Hepatocyte (in vitro differentiated cells): ENCODE measurements at regions not wholly inside any gene's neighbourhood (a gene's known extent, or its start where the extent isn't known, plus 50 kb on each side); places are given as distances from the start of the nearest gene placed in this dataset.

Experiments used
- DNase-seq: peaks from one replicate; pipeline ENCODE4 v3.0.0-alpha.2; 2016; ENCODE audit warnings: low spot score
- H2AFZ ChIP-seq: fragments of 200-600 bp; sonication (generic); 2 replicates; pipeline ENCODE4 v1.6.0; 2016; ENCODE audit warnings: antibody characterized with exemption, mild to moderate bottlenecking
- H3K27ac ChIP-seq: fragments of 200-600 bp; sonication (generic); 2 replicates; pipeline ENCODE4 v1.5.1; 2016; ENCODE audit warnings: mild to moderate bottlenecking
- H3K27me3 ChIP-seq: fragments of 200-600 bp; sonication (generic); 2 replicates; pipeline ENCODE4 v1.6.1; 2016
- H3K36me3 ChIP-seq: fragments of 200-600 bp; sonication (generic); replicated peaks from 2 replicates; pipeline ENCODE4 v1.5.1; 2016; ENCODE audit warnings: low read depth; ENCODE audit not compliant: insufficient read depth
- H3K4me1 ChIP-seq: fragments of 200-600 bp; sonication (generic); 2 replicates; pipeline ENCODE4 v1.5.1; 2016; ENCODE audit warnings: mild to moderate bottlenecking, moderate library complexity; ENCODE audit not compliant: insufficient read depth
- H3K4me2 ChIP-seq: fragments of 200-600 bp; sonication (generic); 2 replicates; pipeline ENCODE4 v1.6.0; 2016
- H3K4me3 ChIP-seq: fragments of 200-600 bp; sonication (generic); 2 replicates; pipeline ENCODE4 v1.5.1; 2016; ENCODE audit warnings: mild to moderate bottlenecking
- H3K79me2 ChIP-seq: fragments of 200-600 bp; sonication (generic); 2 replicates; pipeline ENCODE4 v1.6.0; 2017; ENCODE audit warnings: mild to moderate bottlenecking
- H3K9me2 ChIP-seq: fragments of 200-600 bp; sonication (generic); replicated peaks from 2 replicates; pipeline ENCODE4 v1.6.0; 2017; ENCODE audit warnings: mild to moderate bottlenecking; ENCODE audit not compliant: insufficient read depth
- H3K9me3 ChIP-seq: fragments of 200-600 bp; sonication (generic); 2 replicates; pipeline ENCODE4 v1.5.1; 2016; ENCODE audit warnings: low read depth, mild to moderate bottlenecking
- H4K20me1 ChIP-seq: fragments of 200-600 bp; sonication (generic); 2 replicates; pipeline ENCODE4 v1.6.0; 2016; ENCODE audit warnings: mild to moderate bottlenecking; ENCODE audit not compliant: insufficient read depth, poor library complexity, severe bottlenecking
- EZH2 ChIP-seq: fragments of 200-600 bp; sonication (generic); IDR thresholded peaks from 2 replicates; pipeline ENCODE4 v1.6.1; 2016; ENCODE audit warnings: antibody characterized with exemption, mild to moderate bottlenecking, borderline replicate concordance
- EZH2phosphoT487 ChIP-seq: fragments of 200-600 bp; sonication (generic); IDR thresholded peaks from one replicate; pipeline ENCODE4 v1.6.1; 2018; ENCODE audit warnings: antibody characterized with exemption, mild to moderate bottlenecking, low read depth, moderate library complexity; ENCODE audit not compliant: unreplicated experiment, severe bottlenecking
- WGBS: methylation state at CpG from one replicate; pipeline ENCODE4 v1.1.6; 2016; ENCODE audit warnings: low lambda C conversion rate; ENCODE audit errors: missing lambda C conversion rate; 5-methylcytosine and 5-hydroxymethylcytosine counted together
- TF ChIP-seq, protein P1 (sequence below): fragments of 200-600 bp; sonication (generic); IDR thresholded peaks from 2 replicates; pipeline ENCODE4 v1.5.1; 2016; ENCODE audit warnings: antibody characterized with exemption, mild to moderate bottlenecking; ENCODE audit not compliant: poor library complexity

GRCh38 chrX:3550871-3551270 lies 162.6 kb downstream of the PRKX start:
- H3K27me3 ChIP-seq, result no peaks in the 10 kb centered on the region
- H4K20me1 ChIP-seq, result no peaks in the 10 kb centered on the region
- no peaks in the 10 kb centered on the region for H3K9me3 ChIP-seq
- no peaks in the 10 kb centered on the region for H3K36me3 ChIP-seq
- H3K79me2 ChIP-seq, result no peaks in the 10 kb centered on the region
- no peaks in the 10 kb centered on the region for H3K4me1 ChIP-seq
- H3K9me2 ChIP-seq, result no peaks in the 10 kb centered on the region
- DNase-seq, result no peak
- no peak overlapping the region for H3K4me3 ChIP-seq
- H3K27ac ChIP-seq, result no peak overlapping the region
- TF ChIP-seq EZH2 (no peak), EZH2phosphoT487 (no peak)
- TF ChIP-seq, protein P1, sequence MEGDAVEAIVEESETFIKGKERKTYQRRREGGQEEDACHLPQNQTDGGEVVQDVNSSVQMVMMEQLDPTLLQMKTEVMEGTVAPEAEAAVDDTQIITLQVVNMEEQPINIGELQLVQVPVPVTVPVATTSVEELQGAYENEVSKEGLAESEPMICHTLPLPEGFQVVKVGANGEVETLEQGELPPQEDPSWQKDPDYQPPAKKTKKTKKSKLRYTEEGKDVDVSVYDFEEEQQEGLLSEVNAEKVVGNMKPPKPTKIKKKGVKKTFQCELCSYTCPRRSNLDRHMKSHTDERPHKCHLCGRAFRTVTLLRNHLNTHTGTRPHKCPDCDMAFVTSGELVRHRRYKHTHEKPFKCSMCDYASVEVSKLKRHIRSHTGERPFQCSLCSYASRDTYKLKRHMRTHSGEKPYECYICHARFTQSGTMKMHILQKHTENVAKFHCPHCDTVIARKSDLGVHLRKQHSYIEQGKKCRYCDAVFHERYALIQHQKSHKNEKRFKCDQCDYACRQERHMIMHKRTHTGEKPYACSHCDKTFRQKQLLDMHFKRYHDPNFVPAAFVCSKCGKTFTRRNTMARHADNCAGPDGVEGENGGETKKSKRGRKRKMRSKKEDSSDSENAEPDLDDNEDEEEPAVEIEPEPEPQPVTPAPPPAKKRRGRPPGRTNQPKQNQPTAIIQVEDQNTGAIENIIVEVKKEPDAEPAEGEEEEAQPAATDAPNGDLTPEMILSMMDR, result no peak
- no peak overlapping the region for H3K4me2 ChIP-seq
- H2AFZ ChIP-seq, result no peak overlapping the region
- 83% methylated on average over 4 of the region's 4 CpGs for WGBS

- DNase-seq, result peak; percentile 17
- no peaks in the 10 kb centered on the region for H4K20me1 ChIP-seq
- no peaks in the 10 kb centered on the region for H3K36me3 ChIP-seq
- no peaks in the 10 kb centered on the region for H3K27me3 ChIP-seq
- H3K27ac ChIP-seq, result no peak overlapping the region
- TF ChIP-seq, protein P1, result no peak
- TF ChIP-seq EZH2 (no peak), EZH2phosphoT487 (no peak)
- no peaks in the 10 kb centered on the region for H3K4me1 ChIP-seq
- WGBS, result 87% methylated on average over 8 of the region's 8 CpGs
- no peak overlapping the region for H2AFZ ChIP-seq
- no peak overlapping the region for H3K4me3 ChIP-seq
- no peaks in the 10 kb centered on the region for H3K9me3 ChIP-seq
- no peaks in the 10 kb centered on the region for H3K79me2 ChIP-seq
- no peak overlapping the region for H3K4me2 ChIP-seq
- no peaks in the 10 kb centered on the region for H3K9me2 ChIP-seq
Measured at GRCh38 chrX:3550160-3550751, 163.2 kb downstream of the PRKX start.

- Histone ChIP-seq H3K9me3 (no peaks in the 10 kb centered on the region), H3K79me2 (no peaks in the 10 kb centered on the region), H2AFZ (no peak overlapping the region), H3K9me2 (no peaks in the 10 kb centered on the region), H3K27ac (peak overlapping the region; percentile 20), H4K20me1 (no peaks in the 10 kb centered on the region), H3K27me3 (no peaks in the 10 kb centered on the region), H3K36me3 (no peaks in the 10 kb centered on the region), H3K4me1 (no peaks in the 10 kb centered on the region), H3K4me3 (no peak overlapping the region), H3K4me2 (peak overlapping the region; percentile 62)
- TF ChIP-seq EZH2, result no peak
- TF ChIP-seq, protein P1, result no peak
- TF ChIP-seq EZH2phosphoT487, result no peak
- peak; percentile 13 for DNase-seq
- WGBS, result 74% methylated on average over 13 of the region's 13 CpGs
Measured at GRCh38 chrX:3549411-3549911, 164.0 kb downstream of the PRKX start.
